HG02678 (cell line): ENCODE measurements at regions not wholly inside any gene's neighbourhood (a gene's known extent, or its start where the extent isn't known, plus 50 kb on each side); places are given as distances from the start of the nearest gene placed in this dataset.

ENCODE experiments used
- ATAC-seq: cut with Tn5 transposase; IDR thresholded peaks from one replicate; pipeline ENCODE4 v1.9.1; 2021; ENCODE audit warnings: mild to moderate bottlenecking, moderate library complexity; ENCODE audit not compliant: unreplicated experiment

DNA sequence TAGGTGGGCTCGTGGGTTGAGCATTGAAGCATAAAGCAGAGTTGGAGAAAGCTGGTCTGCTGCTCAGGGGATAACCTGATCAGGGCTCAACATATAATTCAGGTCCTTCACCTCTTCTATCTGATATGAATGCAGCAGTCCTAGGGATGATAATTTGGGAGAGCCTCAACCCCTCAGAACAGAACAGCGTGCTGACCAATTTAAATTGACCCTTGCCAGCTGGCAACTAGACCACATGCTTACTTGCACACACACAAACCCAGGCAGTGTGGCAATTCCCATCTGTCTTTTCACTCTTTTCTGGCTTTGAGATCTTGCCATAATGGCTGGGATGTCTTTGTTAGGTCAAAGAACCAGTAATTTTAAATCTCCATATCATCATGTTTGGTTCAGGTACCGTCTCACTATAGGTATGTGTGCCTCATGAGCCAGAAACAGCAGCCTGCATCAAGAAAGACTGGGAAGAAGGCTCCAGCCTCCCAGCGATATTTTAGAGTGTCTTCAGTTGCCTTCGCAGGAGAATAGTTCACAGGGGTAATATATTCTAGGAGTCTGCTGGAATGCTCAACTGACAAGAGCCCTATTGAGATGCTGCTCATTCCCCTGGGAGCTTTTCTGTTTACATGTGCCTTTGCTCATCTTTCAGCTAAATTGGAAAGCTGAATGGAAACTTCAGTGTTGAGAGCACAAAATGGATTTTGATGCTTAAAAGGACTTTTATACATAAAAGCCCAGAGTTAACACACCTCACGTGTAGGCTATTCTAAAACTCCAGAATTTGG, 497.6 kb downstream of the RASEF start:
- no peak for ATAC-seq

DNA sequence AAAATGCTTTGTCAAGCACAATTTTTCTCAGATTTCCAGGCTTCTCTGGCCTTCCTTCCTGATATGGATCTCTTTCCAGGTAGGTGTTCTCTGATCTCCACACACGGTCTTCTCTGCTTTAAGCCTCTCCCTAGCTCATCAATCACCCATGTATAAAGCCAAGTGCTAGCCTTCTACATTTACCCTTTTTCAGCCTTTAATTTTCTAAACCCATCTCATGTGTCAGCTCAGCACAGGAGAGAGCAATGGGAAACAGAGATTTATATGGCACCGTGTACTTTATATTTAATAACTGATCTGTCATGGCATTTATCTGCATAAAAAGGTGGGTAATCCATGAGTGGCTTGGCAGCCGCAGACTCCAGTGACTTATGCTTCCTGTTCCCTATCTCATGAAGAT, 495.0 kb downstream of the RASEF start:
- no peak for ATAC-seq

DNA sequence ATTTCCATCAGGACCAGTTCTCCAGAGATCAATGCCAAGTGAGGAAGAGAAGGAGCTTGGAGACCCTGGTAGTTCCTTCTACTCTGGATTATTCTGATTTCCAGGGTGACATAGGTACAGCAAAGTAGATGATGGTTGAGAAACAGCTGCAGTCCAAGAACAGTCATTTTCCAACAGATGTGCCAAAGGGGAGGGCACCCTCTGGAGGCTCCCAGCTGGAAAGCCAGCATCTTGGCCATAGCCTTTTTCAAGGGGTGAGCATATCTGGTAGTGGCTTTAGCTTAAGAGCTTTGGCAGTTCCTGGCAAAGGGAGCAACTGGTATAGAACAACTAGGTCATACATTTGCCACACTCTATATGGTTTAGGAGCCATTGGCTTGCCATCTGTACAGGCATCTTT, 492.7 kb downstream of the RASEF start:
- no peak for ATAC-seq

DNA sequence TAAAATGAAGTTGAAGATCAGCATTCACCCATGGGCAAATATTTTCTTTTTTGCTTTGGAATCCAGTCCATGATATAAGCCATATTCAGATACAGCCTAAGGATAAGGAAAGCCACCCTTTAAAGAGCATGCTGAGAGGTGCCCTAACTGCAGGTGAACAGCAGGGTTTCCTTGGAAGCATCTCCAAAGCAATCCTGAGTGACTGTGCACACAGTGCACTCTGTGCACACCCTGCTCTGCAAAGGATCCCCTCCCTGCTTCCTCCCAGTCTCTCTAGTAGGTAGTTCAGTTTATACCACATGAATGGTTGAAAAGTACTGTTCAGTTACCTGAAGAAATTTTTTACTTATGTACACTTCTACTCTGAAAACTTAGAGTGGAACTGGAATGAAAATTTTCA, 491.4 kb downstream of the RASEF start:
- ATAC-seq: no peak

DNA sequence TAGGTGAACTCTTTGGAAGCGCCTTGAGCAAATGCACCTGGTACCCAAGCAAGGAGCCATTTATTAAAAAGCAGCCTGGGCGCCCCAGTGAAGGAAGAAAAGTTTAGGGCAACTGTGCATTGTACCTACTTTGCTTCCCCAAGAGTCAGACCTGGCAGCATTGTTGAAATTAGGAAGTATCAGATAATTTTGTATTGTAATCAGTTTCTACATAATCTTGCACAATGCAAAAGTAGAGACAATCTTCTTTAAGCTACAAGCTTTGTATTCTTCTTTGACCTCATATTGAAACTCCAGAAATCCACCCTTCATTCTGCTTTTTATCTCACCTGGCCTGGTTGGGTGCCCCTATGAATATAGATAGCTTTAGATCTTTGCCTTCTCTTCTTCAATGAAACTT, 490.8 kb downstream of the RASEF start:
- ATAC-seq: no peak

DNA sequence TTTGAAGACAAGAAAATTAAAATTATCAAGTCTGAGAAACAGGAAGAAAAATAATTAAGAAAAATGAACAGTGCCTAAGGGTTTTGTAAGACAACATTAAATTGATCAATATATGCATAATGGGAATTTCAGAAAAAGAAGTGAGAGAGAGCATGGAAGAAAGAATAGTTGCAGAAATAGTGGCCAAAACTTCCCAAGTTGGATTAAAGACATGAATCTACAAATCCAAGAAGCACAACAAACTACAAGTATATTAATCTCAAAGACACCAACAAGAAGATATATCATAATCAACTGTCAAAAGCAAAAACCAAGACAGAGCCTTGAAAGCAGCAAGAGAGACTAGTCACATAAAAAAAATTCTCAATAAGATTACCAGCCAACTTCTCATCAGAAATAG, 488.0 kb downstream of the RASEF start:
- no peak for ATAC-seq

DNA sequence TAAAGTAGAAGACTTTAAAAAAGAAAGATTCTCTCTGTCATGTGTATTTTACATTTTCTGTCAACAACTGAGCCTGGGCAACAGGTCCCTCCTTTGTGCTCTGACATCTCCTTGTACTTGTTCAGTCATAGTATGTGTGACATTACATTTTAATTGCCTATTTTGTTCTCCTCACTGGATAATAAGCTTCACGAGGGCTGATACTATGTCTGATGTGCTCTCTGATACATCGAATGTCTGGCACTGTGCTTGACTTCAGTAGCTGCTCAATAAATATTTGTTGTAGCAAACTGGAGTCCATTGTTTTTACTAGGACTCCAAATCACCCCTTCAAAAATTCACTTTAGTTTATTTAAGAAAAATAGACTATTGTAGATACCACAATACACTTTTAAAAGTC, 482.0 kb downstream of the RASEF start:
- ATAC-seq: no peak

DNA sequence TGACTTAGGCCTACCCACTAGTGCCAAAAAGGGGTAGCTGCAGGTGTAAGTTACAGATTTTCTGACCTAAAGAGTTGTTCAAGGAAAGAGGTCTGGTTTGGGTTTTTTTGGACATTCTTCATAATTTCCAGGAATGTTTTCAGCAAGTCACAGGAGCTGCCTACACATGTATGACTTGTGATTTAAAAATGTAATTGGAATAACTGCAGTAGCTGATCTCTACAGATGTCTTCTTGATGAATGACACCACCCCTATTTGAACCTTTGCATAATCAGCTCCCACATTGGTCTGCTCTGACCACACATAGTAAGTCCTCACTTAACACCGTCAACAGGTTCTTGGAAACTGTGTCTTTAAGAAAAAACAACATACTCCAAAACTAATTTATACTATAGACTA, 481.4 kb downstream of the RASEF start:
- ATAC-seq: no peak

DNA sequence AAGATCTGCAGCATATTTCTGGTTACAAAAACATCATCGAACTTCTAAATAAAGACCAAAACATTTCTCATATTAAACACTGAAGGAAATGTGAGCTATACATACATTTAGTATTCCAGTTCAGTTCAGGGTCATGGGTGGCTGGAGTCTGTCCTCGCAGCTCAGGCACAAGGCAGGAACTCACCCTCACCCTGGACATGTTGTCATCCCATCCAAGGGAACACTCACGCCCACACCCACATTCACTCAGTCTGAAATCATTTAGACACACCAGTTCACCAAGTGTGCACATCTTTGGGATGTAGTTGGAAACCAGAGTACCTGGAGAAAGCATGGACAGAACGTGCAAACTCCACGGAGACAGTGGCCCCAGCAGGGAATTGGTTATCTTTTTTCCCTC, 481.0 kb downstream of the RASEF start:
- ATAC-seq: no peak

DNA sequence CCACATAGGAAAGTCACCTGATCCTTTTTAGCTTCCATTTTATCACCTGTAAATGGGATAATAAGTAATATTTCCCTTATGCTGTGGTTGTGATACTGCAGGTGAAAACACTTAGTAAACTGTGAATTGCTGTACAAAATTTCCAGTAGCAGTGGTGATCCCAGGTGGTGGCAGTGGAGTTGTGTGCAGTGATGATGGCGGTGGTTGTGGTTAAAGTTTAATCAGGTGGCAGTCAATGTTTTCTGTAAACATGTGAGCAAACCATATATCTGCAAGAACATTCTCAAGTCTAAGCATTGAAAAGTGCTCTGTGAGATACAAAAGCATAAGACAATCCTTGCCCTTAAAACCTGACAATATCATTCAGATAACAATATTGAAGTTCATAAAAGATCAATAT, 480.2 kb downstream of the RASEF start:
- ATAC-seq: no peak

DNA sequence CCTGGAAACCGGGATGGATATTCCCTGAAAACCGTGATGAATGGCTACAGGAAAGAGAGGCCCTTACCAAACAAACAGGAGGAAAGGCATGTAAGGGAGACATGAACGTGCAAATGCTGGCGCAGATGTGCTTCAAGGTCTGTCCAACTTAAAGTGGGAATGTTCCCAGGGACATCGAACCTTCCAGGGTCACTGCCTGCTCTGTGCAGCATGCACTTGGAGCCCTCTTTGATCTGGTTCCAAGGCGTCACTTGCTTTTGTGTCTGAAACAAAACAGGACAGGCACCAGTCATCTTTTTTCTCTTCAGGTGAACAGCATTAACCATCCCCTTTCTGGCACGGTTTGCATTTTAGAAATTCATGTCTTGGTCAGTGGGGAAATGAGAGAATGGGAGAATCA, 479.4 kb downstream of the RASEF start:
- ATAC-seq: no peak

DNA sequence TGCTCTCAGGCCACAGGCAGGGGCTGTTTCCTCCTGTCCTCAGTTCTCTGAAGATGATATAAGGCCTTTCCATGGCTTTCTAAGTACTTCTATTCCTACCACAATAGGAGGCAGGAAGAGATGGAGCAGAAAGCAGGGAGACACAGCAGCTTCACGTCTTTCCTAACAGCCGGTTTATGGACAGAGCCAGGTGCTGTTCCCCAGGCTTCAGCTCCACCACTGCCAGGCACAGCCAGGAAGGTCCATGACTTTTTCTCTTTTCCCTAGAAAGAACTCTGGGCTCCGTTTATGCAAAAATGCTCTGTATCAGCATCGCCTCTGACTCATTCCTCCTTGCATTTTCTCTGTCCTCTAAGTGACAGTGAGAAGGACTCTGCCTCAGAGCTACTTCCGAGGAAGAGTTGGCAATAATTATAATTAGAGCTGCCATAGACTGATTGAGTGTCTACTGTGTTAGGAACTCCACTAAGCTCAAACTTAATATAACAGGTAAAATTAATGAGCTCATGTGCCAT, 478.5 kb downstream of the RASEF start:
- ATAC-seq: no peak

DNA sequence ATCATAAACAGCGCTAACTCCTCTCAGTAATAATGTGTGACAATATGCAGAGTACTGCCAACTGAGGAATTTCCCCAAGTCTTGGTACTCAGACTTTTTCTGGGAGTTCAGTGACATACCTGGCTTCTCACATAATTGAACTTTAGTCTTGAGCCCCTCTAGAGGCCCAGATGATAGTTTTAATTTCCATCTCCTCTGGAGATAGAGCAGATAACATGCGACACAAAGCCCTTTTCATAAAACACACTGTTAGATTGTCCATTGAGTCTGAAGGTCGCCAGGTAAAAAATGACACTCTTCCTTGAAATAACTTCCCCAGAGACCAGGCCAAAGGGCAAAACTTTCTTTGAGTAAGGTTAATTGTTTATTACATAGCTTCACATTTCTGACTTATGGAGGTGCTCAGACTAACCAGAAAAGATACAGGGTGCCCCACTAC, 476.0 kb downstream of the RASEF start:
- ATAC-seq: no peak

DNA sequence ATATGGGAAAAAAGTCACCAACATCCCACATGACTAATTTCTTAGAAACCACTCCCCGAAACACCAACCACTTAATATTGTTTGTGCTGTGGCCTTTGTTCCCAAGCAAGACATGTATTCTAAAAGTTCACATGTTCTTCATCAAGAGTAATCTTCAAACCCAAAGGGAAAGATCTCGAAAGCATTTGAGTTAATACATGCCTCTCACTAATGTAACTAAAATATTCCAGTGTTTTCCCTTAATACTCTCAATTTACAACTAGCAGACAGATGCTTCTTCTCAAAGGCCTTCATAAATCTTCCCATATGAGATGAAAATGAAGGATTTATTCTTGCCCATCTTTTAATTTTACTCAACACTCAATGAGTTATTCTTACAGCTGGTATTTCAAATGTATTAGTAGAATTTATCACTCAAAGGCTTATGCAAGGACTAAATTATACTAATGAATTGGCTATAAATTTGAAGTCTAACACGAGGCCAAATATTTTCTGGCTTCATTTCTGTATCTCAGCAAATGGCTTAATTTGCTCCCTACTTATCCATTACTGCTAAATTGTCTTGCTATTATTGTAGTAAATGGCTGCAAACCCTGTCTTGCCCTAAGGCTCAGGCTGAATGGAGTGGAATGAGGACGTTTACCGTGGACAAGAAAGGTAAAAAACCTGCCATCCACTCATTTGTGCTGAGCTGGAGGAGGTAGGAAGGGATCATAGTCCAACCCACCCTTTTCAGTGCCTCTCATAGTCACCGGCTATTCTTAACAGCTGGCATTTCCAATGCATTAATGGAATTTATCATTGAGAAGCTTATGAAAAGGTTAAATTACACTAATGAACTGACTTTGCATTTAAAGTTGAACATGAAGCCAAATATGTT, 474.4 kb downstream of the RASEF start:
- ATAC-seq: no peak

DNA sequence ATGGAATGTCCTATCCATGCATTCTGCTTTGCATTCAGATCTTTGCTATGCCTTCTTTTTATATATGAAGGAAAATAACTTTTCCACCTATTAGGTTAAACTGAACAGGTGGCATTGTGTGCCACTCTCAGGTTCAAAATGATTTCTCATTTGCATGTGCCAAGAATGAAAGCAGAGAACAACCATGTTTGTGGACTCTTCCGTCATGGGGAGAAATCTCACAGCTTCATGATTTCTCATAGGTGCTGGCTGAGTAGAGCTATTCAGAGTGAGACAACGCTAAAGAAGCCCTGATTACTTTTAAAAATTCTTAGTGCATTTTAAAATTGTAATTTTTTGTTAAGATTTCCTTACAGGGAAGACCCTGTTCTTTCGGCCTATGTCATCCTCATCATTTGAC, 472.1 kb downstream of the RASEF start:
- ATAC-seq: no peak

DNA sequence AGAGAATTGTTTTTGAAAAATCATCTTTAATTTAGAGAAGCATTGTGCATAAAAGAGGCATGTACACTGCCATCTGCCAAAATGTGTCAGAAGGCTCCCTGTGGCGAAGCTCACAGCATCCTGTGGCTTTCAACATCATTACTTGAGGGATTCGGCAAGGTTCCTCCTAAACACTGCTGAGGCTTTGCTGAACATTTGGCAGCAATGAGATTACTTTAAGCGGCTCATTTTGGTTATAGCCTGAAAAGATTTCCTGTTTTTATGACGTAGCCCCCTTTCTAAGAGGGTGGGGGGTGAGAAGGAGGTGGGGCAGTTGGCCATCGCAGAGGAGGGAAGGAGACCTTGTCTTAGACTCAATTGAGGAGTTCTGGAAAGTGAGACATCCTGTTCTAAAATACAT, 469.4 kb downstream of the RASEF start:
- no peak for ATAC-seq

DNA sequence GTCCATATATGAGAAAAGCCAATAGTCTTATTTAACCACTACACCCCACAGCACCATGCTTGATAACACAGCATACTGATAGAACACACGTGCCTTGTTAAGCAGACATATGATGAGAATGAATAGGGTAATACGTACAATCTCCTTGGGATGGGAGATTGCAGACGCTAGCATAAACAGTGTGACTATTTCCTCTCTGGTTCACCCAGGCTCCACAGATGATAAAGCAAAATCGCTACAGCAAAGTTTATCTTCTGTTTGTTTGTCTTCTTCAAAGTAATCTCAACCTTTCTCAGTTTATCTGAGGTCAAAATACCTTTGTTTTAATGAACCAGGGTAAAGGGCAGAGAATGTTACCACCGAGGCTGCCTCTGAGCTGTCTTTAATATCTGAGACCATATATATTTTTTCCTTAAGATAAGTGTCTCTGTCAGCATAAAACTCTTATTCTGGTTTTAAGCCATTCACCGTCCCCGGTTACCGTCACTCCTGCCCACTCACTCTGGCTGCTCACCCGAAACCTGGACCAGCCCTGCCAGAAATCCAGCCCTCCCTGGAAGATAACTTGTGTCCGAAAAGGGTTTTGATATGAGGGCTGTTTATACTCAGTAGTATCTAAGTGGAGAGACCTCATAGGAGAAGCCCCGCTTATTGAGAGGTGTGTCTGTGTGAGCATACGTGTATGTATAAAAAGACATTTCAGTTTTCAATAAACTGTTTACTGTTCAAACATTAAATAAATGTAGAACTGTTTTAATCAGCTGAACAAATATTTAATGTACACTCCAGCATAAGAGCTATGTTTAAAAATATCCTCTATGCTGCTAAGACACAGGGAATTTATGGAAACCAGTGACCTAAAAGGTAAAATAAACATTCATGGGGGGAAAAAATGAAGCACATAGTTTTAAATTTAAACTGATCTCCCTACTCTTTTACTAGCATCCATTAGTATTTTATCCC, 465.4 kb downstream of the RASEF start:
- ATAC-seq: no peak

DNA sequence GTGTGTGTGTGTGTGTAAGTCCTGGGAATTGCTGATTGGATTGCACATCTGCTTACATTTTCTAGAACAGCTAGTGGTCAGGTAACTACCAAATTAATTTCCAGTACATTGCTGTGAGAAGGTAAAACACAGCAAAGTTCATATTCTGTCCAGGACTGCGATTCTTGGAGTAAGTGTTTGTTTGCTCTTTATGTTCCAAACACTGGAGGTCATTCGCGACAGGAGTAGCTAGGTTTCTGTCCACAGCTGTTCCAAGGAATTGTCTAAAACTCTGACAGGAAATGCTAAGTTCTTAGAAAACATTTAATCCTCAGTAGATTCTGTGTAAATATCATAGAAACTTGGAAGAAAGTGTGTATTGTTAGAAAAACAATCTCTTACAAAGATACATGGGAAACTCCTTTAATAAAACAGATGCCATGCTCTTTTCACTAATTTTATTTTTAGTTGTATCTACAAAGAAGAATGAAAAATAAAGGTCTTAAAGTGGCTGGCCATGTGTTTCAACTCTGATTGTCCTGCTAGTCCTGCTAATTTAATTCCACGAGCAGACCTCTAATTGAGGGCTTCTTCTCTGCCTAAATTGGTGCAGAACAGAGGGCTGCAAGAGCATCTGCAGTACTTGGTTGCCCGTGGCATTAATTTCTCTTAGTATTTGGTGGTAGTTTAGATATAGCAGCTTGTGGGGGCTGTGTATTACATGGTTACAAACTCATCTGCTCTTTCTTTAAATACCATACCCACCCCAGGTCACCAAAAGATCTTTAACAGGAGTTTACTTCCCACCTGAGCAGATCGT, 464.5 kb downstream of the RASEF start:
- no peak for ATAC-seq

DNA sequence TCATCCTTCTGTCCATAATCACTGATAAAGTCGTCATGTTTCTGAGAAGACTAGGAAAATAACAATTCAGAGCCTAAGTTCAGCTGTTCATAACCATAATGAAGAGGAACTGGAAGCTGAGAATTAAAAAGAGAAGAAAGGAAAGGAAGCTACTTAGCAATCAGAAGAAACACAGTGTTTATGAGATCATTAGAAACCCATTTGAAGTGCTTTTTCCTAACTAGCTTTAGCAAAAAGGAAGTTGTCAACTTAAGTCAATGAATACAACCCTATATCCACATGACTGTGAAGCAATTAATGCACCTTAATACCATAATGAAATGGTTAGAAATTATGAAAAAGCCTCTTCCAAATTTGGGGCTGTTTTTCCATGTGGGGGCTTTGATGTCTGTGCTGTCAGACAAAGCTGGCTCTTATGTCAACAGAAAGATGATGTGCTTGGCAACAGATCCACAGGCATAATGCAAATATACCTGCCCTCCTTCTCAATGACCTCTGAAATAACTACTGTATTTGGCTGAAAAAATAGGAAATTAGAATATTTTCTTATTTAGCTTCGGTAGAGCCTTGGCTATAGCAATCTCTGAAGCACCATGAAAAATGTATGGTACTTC, 463.5 kb downstream of the RASEF start:
- no peak for ATAC-seq
